ENCODE measurements at regions not wholly inside any gene's neighbourhood (a gene's known extent, or its start where the extent isn't known, plus 50 kb on each side); places are given as distances from the start of the nearest gene placed in this dataset.
"Not testable (repeated sequence)": the region's sequence is repeated elsewhere in the genome, so short reads cannot be mapped to it uniquely, and the experiment has no call there.

- peak in 1 of 2 experiments; percentile 3 for DNase-seq
Observed at GRCh38 chr12:5096241-5096924, 52.7 kb downstream of the KCNA5 start.

GRCh38 chr12:5097786-5098185, 54.1 kb downstream of the KCNA5 start:
- no peak for DNase-seq

- no peak for DNase-seq
Observed at GRCh38 chr12:5099136-5099535, 55.5 kb downstream of the KCNA5 start.

GRCh38 chr12:5099591-5099990, 55.9 kb downstream of the KCNA5 start:
- DNase-seq, result no peak

GRCh38 chr12:5101686-5102085, 58.0 kb downstream of the KCNA5 start:
- no peak for DNase-seq

- no peak for DNase-seq
Observed at GRCh38 chr12:5102261-5102789, 58.6 kb downstream of the KCNA5 start.

- DNase-seq, result no peak
Observed at GRCh38 chr12:5102806-5103205, 59.1 kb downstream of the KCNA5 start.

- DNase-seq, result no peak
Observed at GRCh38 chr12:5110345-5110744, 66.7 kb downstream of the KCNA5 start.

GRCh38 chr12:5114436-5114835, 70.8 kb downstream of the KCNA5 start:
- DNase-seq, result no peak

GRCh38 chr12:5121784-5122183, 78.1 kb downstream of the KCNA5 start:
- not testable (repeated sequence) for DNase-seq

GRCh38 chr12:5122256-5122831, 78.7 kb downstream of the KCNA5 start:
- DNase-seq, result peak in 1 of 2 experiments; percentile 14

GRCh38 chr12:5123921-5124320, 80.2 kb downstream of the KCNA5 start:
- no peak for DNase-seq

- DNase-seq, result no peak
Observed at GRCh38 chr12:5124401-5124800, 80.7 kb downstream of the KCNA5 start.

GRCh38 chr12:5134861-5135525, 91.3 kb downstream of the KCNA5 start:
- no peak for DNase-seq

- no peak for DNase-seq
Observed at GRCh38 chr12:5138256-5138655, 94.6 kb downstream of the KCNA5 start.

- no peak for DNase-seq
Observed at GRCh38 chr12:5138845-5139244, 95.2 kb downstream of the KCNA5 start.

- DNase-seq, result no peak
Observed at GRCh38 chr12:5139751-5140150, 96.1 kb downstream of the KCNA5 start.

- no peak for DNase-seq
Observed at GRCh38 chr12:5140190-5140589, 96.5 kb downstream of the KCNA5 start.

- DNase-seq, result no peak
Observed at GRCh38 chr12:5148880-5149279, 105.2 kb downstream of the KCNA5 start.

GRCh38 chr12:5154091-5154490, 110.4 kb downstream of the KCNA5 start:
- DNase-seq, result no peak

- no peak for DNase-seq
Observed at GRCh38 chr12:5155866-5156265, 112.2 kb downstream of the KCNA5 start.

- no peak for DNase-seq
Observed at GRCh38 chr12:5160827-5161226, 117.1 kb downstream of the KCNA5 start.

GRCh38 chr12:5163661-5164060, 120.0 kb downstream of the KCNA5 start:
- DNase-seq, result no peak

Data from NCI-H524 (cell line).